NT2/D1 (cell line): ENCODE measurements at regions not wholly inside any gene's neighbourhood (a gene's known extent, or its start where the extent isn't known, plus 50 kb on each side); places are given as distances from the start of the nearest gene placed in this dataset.

ENCODE experiments used
- SUZ12 ChIP-seq: IDR thresholded peaks from 2 replicates; pipeline ENCODE4 v1.6.1; 2011; ENCODE audit not compliant: insufficient read length, insufficient read depth; ENCODE audit errors: extremely low read depth
- YY1 ChIP-seq: IDR thresholded peaks from 2 replicates; pipeline ENCODE4 v1.6.1; 2011; ENCODE audit not compliant: insufficient read length, insufficient read depth
- ZNF274 ChIP-seq: IDR thresholded peaks from 2 replicates; pipeline ENCODE4 v1.6.1; 2011; ENCODE audit warnings: mild to moderate bottlenecking, low read depth, low read length

GRCh38 chr14:103257211-103257962 is 76.7 kb upstream of the EIF5 start:
- no peak for TF ChIP-seq ZNF274
- no peak for TF ChIP-seq SUZ12
- TF ChIP-seq YY1 = no peak
